ENCODE measurements at regions not wholly inside any gene's neighbourhood (a gene's known extent, or its start where the extent isn't known, plus 50 kb on each side); places are given as distances from the start of the nearest gene placed in this dataset.

DNA sequence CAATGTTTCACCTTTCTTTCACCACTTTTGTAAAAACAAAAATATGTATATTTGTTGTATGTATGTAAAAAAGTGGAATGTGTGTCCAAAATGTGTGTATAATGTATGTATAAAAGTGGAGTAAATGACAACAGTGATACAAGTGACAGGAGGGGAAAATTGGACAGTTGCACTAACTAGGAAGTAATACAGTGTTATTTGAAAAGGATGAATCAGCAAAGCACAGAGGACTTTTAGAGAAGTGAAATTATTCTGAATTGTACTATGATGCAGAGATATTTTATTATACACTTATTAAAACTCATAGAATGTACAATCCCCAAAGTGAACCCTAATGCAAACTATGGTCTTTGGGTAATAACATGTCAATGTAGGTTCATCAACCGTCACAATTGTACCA is 331.3 kb upstream of the CNTNAP5 start:
- TF ChIP-seq, protein P1, sequence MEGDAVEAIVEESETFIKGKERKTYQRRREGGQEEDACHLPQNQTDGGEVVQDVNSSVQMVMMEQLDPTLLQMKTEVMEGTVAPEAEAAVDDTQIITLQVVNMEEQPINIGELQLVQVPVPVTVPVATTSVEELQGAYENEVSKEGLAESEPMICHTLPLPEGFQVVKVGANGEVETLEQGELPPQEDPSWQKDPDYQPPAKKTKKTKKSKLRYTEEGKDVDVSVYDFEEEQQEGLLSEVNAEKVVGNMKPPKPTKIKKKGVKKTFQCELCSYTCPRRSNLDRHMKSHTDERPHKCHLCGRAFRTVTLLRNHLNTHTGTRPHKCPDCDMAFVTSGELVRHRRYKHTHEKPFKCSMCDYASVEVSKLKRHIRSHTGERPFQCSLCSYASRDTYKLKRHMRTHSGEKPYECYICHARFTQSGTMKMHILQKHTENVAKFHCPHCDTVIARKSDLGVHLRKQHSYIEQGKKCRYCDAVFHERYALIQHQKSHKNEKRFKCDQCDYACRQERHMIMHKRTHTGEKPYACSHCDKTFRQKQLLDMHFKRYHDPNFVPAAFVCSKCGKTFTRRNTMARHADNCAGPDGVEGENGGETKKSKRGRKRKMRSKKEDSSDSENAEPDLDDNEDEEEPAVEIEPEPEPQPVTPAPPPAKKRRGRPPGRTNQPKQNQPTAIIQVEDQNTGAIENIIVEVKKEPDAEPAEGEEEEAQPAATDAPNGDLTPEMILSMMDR (IDR thresholded peaks at IDR 0.05): no peak

DNA sequence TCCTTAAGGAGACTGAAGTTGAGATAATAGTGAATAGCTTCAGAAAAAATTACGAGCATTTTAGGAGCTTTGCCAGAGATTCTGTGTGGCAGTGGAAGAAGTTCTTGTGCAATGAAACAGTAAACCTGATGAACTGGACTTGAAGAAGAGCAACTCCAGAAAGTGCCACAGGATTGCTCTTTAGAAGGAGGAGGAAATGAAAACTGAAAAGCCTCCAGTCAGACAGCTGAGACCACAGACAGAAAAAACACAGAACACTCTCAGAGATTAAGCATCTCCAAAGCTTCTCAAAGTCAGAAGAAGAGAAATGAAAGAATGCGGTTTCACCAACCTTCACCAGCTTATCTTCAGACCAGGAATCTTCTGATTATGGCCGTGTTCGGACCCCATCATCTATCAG is 329.7 kb upstream of the CNTNAP5 start:
- Histone ChIP-seq H3K9me3 (no peaks in the 10 kb centered on the region), H3K4me1 (no peaks in the 10 kb centered on the region), H3K27me3 (no peaks in the 10 kb centered on the region), H3K4me3 (no peak overlapping the region), H3K27ac (no peak overlapping the region), H3K36me3 (no peaks in the 10 kb centered on the region)
- intact Hi-C loops (cut with DNase I): no loop called here
- no peak for ATAC-seq
- DNase-seq: no peak
- TF ChIP-seq, protein P1 (IDR thresholded peaks at IDR 0.05): no peak

More for the DNA sequence above, 331.3 kb upstream of the CNTNAP5 start:
- H3K27me3 ChIP-seq: no peaks in the 10 kb centered on the region
- H3K9me3 ChIP-seq: no peaks in the 10 kb centered on the region
- intact Hi-C loops (cut with DNase I): no loop called here
- H3K27ac ChIP-seq: no peak overlapping the region
- DNase-seq (no peak), ATAC-seq (no peak)
- no peak overlapping the region for H3K4me3 ChIP-seq
- no peaks in the 10 kb centered on the region for H3K4me1 ChIP-seq
- H3K36me3 ChIP-seq: no peaks in the 10 kb centered on the region

DNA sequence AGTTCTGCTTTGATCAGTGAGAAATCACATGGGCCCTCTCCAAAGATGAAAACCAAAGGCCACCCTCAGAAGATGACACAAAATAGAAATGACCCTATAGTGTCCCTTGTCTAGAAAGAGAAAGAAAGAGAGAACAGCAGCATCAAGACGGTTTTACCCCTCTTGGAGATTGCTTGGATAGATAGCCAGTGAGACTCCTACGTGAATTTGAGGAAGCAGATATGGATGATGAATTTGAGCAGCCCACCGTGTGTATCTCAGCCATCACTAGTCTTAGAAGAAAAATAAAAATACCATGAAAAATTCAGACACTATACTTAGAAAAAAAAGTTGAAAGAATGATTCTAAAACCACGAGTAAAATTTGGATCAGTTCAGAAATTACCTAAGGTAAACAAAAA is 329.1 kb upstream of the CNTNAP5 start:
- Histone ChIP-seq H3K27ac (no peak overlapping the region), H3K9me3 (no peaks in the 10 kb centered on the region), H3K4me3 (no peak overlapping the region), H3K4me1 (no peaks in the 10 kb centered on the region), H3K36me3 (no peaks in the 10 kb centered on the region), H3K27me3 (no peaks in the 10 kb centered on the region)
- TF ChIP-seq, protein P1 (IDR thresholded peaks at IDR 0.05): no peak
- ATAC-seq (no peak), DNase-seq (no peak)
- intact Hi-C loops (cut with DNase I): no loop called here

DNA sequence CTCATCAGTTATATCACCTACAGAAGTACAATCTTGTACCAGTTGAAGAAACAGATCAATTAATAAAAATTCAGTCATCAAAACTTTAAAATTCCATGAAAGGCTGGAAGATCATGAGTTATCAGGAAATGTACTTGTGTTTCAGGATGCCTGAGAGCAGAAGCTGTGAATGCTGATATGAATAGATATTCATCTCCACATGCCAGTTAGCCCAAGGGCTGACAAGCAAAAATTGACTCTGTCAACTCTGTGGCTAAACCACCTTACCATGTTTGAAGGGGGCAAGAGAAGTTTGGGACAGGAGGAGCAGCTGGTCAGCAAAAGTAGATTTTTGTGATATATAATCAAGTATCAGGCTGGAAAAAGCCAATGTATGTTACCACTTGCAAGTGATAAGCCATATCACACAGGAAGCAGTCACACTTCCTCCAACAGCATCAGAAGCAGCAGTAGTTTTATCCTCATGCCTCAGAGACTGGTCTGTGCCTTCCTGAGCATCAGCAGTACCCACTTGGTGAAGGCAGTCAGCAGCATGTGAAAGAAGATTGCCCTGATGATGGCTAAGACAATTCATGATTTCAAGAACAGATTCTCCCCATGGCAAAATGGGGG is 328.2 kb upstream of the CNTNAP5 start:
- no peaks in the 10 kb centered on the region for H3K4me1 ChIP-seq
- H3K36me3 ChIP-seq: no peaks in the 10 kb centered on the region
- ATAC-seq: no peak
- no peaks in the 10 kb centered on the region for H3K9me3 ChIP-seq
- no peak for DNase-seq
- H3K4me3 ChIP-seq: no peak overlapping the region
- TF ChIP-seq, protein P1 (IDR thresholded peaks at IDR 0.05): no peak
- H3K27ac ChIP-seq: no peak overlapping the region
- intact Hi-C loops (cut with DNase I): no loop called here
- H3K27me3 ChIP-seq: no peaks in the 10 kb centered on the region

DNA sequence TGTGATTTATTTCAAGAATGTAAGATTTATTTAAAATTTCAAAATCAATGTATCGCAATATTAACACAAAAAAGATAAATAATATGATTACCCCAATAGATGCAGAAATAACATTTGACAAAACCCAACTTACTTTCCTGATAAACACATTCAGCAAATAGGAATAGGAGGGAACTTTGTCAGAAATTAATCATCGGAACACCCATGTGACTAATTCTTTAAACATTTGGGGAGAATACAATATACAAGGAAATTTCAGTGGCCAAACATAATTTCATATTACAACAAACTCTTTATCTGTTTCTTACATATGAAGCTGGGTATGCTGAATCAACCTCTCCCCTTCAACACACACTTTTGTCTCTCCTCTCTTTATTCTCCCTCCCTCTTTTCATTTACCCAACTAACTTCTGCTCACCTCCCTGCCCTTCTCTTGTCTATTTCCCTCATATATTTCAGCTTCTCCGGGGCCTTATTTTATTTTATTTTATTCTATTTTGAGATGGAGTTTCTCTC is 309.6 kb upstream of the CNTNAP5 start:
- Histone ChIP-seq H3K27ac (no peak overlapping the region), H3K4me3 (no peak overlapping the region), H3K36me3 (no peaks in the 10 kb centered on the region), H3K9me3 (no peaks in the 10 kb centered on the region), H3K4me1 (no peaks in the 10 kb centered on the region), H3K27me3 (no peaks in the 10 kb centered on the region)
- ATAC-seq: no peak
- intact Hi-C loops (cut with DNase I): no loop called here
- DNase-seq: no peak
- TF ChIP-seq, protein P1 (IDR thresholded peaks at IDR 0.05): no peak

Data from left lung (tissue), 4 donors.